GM23338 (cell line): ENCODE measurements at regions not wholly inside any gene's neighbourhood (a gene's known extent, or its start where the extent isn't known, plus 50 kb on each side); places are given as distances from the start of the nearest gene placed in this dataset.

Experiments used
- CTCF ChIP-seq, 2 experiments: fragments of 200-600 bp in 1 of 2; sonication (generic) in 1 of 2; conservative IDR thresholded peaks; 2 replicates each; pipeline versions ENCODE4 v1.5.1 to v1.6.1; 2016 to 2017; ENCODE audit warnings: antibody characterized with exemption in 2 of 2, low read depth in 2 of 2, mild to moderate bottlenecking in 2 of 2, moderate library complexity in 1 of 2
- ETS1 ChIP-seq: IDR thresholded peaks from 2 replicates; pipeline ENCODE4 v1.6.1; 2016; ENCODE audit warnings: antibody characterized with exemption
- EZH2phosphoT487 ChIP-seq: fragments of 200-600 bp; sonication (generic); IDR thresholded peaks from one replicate; pipeline ENCODE4 v1.8.1; 2018; ENCODE audit warnings: antibody characterized with exemption; ENCODE audit not compliant: unreplicated experiment
- POLR2AphosphoS5 ChIP-seq: IDR thresholded peaks from 2 replicates; pipeline ENCODE4 v1.6.1; 2016; ENCODE audit warnings: antibody characterized with exemption, low read depth
- REST ChIP-seq: IDR thresholded peaks from one replicate; pipeline ENCODE4 v1.6.1; 2018; ENCODE audit warnings: antibody characterized with exemption; ENCODE audit not compliant: unreplicated experiment

GRCh38 chr7:52080493-52080892, 763.9 kb upstream of the COBL start:
- TF ChIP-seq CTCF (conservative IDR thresholded peaks at IDR 0.05; ENCODE audit: low read depth in 2 of 2) (no peak), POLR2AphosphoS5 (no peak), ETS1 (no peak), EZH2phosphoT487 (no peak), REST (no peak)
